A549 (cell line): ENCODE measurements at regions not wholly inside any gene's neighbourhood (a gene's known extent, or its start where the extent isn't known, plus 50 kb on each side); places are given as distances from the start of the nearest gene placed in this dataset.

Source experiments
- ATAC-seq, 2 experiments: fragments of 200-7000 bp in 1 of 2; fragments of >200 bp in 1 of 2; cut with Nextera tagmentation in 1 of 2; cut with Tn5 transposase in 1 of 2; 3 replicates each; pipeline versions ENCODE4 v1.8.0 to v1.9.1; 2018 to 2020; ENCODE audit warnings: mild to moderate bottlenecking in 1 of 2, moderate library complexity in 1 of 2
- CTCF ChIA-PET: fragments of 300-600 bp; sonication (Branson Sonifier 250); formaldehyde crosslinking; extraction: SDS; loops from one replicate; lab custom pipeline; 2021; ENCODE audit warnings: antibody characterized with exemption, inconsistent platforms; lab: Yijun Ruan, JAX
- POLR2A ChIA-PET: fragments of 350-600 bp; formaldehyde crosslinking; extraction: SDS; loops from one replicate; lab custom pipeline; 2021; ENCODE audit warnings: antibody characterized with exemption, inconsistent platforms; lab: Yijun Ruan, JAX
- DNase-seq, 2 experiments: peaks; one replicate each; pipeline versions ENCODE4 v3.0.0 to v3.0.0-alpha.2; 2011 to 2016; ENCODE audit warnings: low read depth in 1 of 2, low spot score in 1 of 2
- FAIRE-seq: peaks from 2 replicates; lab custom pipeline; 2011; peaks lifted over from hg19 to GRCh38; lab: Jason Lieb, UNC
- H3K27ac ChIP-seq, 2 experiments: fragments of >200 bp; sonication (Bioruptor Twin); formaldehyde crosslinking; 3 replicates each; pipeline ENCODE4 v1.5.1; 2016 to 2017
- H3K4me1 ChIP-seq: fragments of >200 bp; sonication (Bioruptor Twin); formaldehyde crosslinking; 3 replicates; pipeline ENCODE4 v1.6.1; 2016
- H3K4me2 ChIP-seq: fragments of >200 bp; sonication (Bioruptor Twin); formaldehyde crosslinking; 3 replicates; pipeline ENCODE4 v1.6.1; 2016
- H3K4me3 ChIP-seq: fragments of >200 bp; sonication (Bioruptor Twin); formaldehyde crosslinking; 3 replicates; pipeline ENCODE4 v1.5.1; 2016
- H3K9me3 ChIP-seq: fragments of >200 bp; sonication (Bioruptor Twin); formaldehyde crosslinking; 3 replicates; pipeline ENCODE4 v1.6.1; 2016
- CBX2 ChIP-seq: fragments of 200-600 bp; sonication (generic); IDR thresholded peaks from 2 replicates; pipeline ENCODE4 v1.6.1; 2016; ENCODE audit warnings: low read depth, mild to moderate bottlenecking, borderline replicate concordance
- CHD4 ChIP-seq: fragments of 200-600 bp; sonication (generic); IDR thresholded peaks from 2 replicates; pipeline ENCODE4 v1.6.1; 2016; ENCODE audit warnings: antibody characterized with exemption, mild to moderate bottlenecking, borderline replicate concordance
- FOSL2 ChIP-seq, 2 experiments: fragments of 450-650 bp in 1 of 2; fragments of >200 bp in 1 of 2; sonication (Bioruptor Twin) in 1 of 2; formaldehyde crosslinking; IDR thresholded peaks; 2 replicates each; pipeline versions ENCODE4 v1.5.0 to v1.6.1; 2016 to 2020; ENCODE audit warnings: mild to moderate bottlenecking in 1 of 2, moderate library complexity in 1 of 2
- GATA3 ChIP-seq: IDR thresholded peaks from 2 replicates; pipeline ENCODE4 v1.6.1; 2012; ENCODE audit warnings: borderline replicate concordance
- HES2 ChIP-seq: fragments of >200 bp; sonication (Bioruptor Twin); formaldehyde crosslinking; IDR thresholded peaks from 2 replicates; pipeline ENCODE4 v1.6.1; 2016
- HMGXB4 ChIP-seq: fragments of 250-450 bp; sonication (Bioruptor Pico); IDR thresholded peaks from 2 replicates; pipeline ENCODE4 v1.5.0; 2021; ENCODE audit warnings: mild to moderate bottlenecking, moderate library complexity, borderline replicate concordance
- HOXB5 ChIP-seq: fragments of 250-450 bp; sonication (Bioruptor Pico); IDR thresholded peaks from 2 replicates; pipeline ENCODE4 v1.5.0; 2020; ENCODE audit warnings: mild to moderate bottlenecking, moderate library complexity
- MAZ ChIP-seq: fragments of 150-350 bp; IDR thresholded peaks from 2 replicates; pipeline ENCODE4 v1.6.1; 2014; ENCODE audit warnings: antibody characterized with exemption, low read depth, low read length, borderline replicate concordance
- NFE2L2 ChIP-seq: fragments of 150-350 bp; conservative IDR thresholded peaks from 2 replicates; pipeline ENCODE4 v1.6.1; 2014; ENCODE audit warnings: low read length
- PBX3 ChIP-seq: IDR thresholded peaks from 2 replicates; pipeline ENCODE4 v1.6.1; 2012
- PHF8 ChIP-seq: fragments of 200-600 bp; sonication (generic); IDR thresholded peaks from 2 replicates; pipeline ENCODE4 v1.6.1; 2016; ENCODE audit warnings: low read depth, mild to moderate bottlenecking, antibody characterized with exemption, moderate library complexity, borderline replicate concordance
- RCOR1 ChIP-seq: fragments of 150-350 bp; IDR thresholded peaks from 2 replicates; pipeline ENCODE4 v1.6.1; 2014; ENCODE audit warnings: antibody characterized with exemption, low read length, low read depth
- REST ChIP-seq: fragments of 200-600 bp; sonication (generic); IDR thresholded peaks from 2 replicates; pipeline ENCODE4 v1.6.1; 2016; ENCODE audit warnings: antibody characterized with exemption, mild to moderate bottlenecking, moderate library complexity
- RNF2 ChIP-seq: fragments of 200-600 bp; sonication (generic); IDR thresholded peaks from 2 replicates; pipeline ENCODE4 v1.6.1; 2016; ENCODE audit warnings: low read depth, mild to moderate bottlenecking, antibody characterized with exemption, moderate library complexity, borderline replicate concordance
- SREBF2 ChIP-seq: fragments of 450-650 bp; IDR thresholded peaks from 2 replicates; pipeline ENCODE4 v1.6.1; 2014; ENCODE audit warnings: mild to moderate bottlenecking, moderate library complexity
- ZC3H11A ChIP-seq: fragments of 450-650 bp; IDR thresholded peaks from 2 replicates; pipeline ENCODE4 v1.6.1; 2014; ENCODE audit warnings: antibody characterized with exemption, mild to moderate bottlenecking
- WGBS: methylation state at CpG from one replicate; pipeline ENCODE4 v1.1.6; 2017; ENCODE audit errors: missing lambda C conversion rate; 5-methylcytosine and 5-hydroxymethylcytosine counted together

GRCh38 chr21:31394309-31394708 lies 50.2 kb upstream of the TIAM1 start:
- POLR2A ChIA-PET, result no interaction called here
- WGBS, result 43% methylated on average over 5 of the region's 5 CpGs
- Histone ChIP-seq H3K27ac (no peak overlapping the region), H3K4me2 (no peak overlapping the region), H3K4me3 (no peak overlapping the region), H3K9me3 (no peaks in the 10 kb centered on the region), H3K4me1 (no peaks in the 10 kb centered on the region)
- DNase-seq (no peak), ATAC-seq (no peak), FAIRE-seq (no peak)
- no peak for TF ChIP-seq CBX2
- TF ChIP-seq RCOR1, result no peak
- no peak for TF ChIP-seq ZC3H11A
- no peak for TF ChIP-seq CHD4
- no peak for TF ChIP-seq MAZ
- TF ChIP-seq PHF8, result no peak
- TF ChIP-seq HMGXB4, result no peak
- no peak for TF ChIP-seq REST
- TF ChIP-seq HOXB5 (CRISPR knock-in tag), result no peak
- TF ChIP-seq PBX3, result no peak
- TF ChIP-seq NFE2L2, result no peak
- TF ChIP-seq SREBF2, result no peak
- TF ChIP-seq RNF2, result no peak
- TF ChIP-seq FOSL2 (IDR thresholded peaks at IDR 0.05), result no peak
- TF ChIP-seq FOSL2 (CRISPR knock-in tag; IDR thresholded peaks at IDR 0.05), result no peak
- no peak for TF ChIP-seq GATA3
- TF ChIP-seq HES2, result no peak
- CTCF ChIA-PET, result no interaction called here
